Bronchial epithelial cell (primary cell): ENCODE measurements at regions not wholly inside any gene's neighbourhood (a gene's known extent, or its start where the extent isn't known, plus 50 kb on each side); places are given as distances from the start of the nearest gene placed in this dataset.

ENCODE experiments used
- DNase-seq: peaks from one replicate; pipeline ENCODE4 v3.0.0-alpha.2; 2010; ENCODE audit warnings: low read depth
- FAIRE-seq: peaks from 2 replicates; lab custom pipeline; 2011; peaks lifted over from hg19 to GRCh38; lab: Jason Lieb, UNC
- H3K27me3 ChIP-seq: 2 replicates; pipeline ENCODE4 v1.5.1; 2011; ENCODE audit warnings: low read length; ENCODE audit not compliant: control insufficient read depth, insufficient read depth
- H3K36me3 ChIP-seq: 2 replicates; pipeline ENCODE4 v1.5.1; 2011; ENCODE audit warnings: low read length; ENCODE audit not compliant: control insufficient read depth, insufficient read depth
- H3K4me3 ChIP-seq: 2 replicates; pipeline ENCODE4 v1.5.1; 2011; ENCODE audit warnings: mild to moderate bottlenecking, low read depth, low read length, control low read depth
- CTCF ChIP-seq: IDR thresholded peaks from 2 replicates; pipeline ENCODE4 v1.5.1; 2011; ENCODE audit warnings: mild to moderate bottlenecking, moderate library complexity, low read length, control low read depth, inconsistent platforms; ENCODE audit not compliant: insufficient read depth, severe bottlenecking

GRCh38 chr12:53816360-53817020 lies 64.7 kb upstream of the CISTR start:
- TF ChIP-seq CTCF: no peak
- FAIRE-seq (no peak), DNase-seq (peak; percentile 51)
- peaks cover 8% of the 10 kb centered on the region for H3K27me3 ChIP-seq
- H3K4me3 ChIP-seq: no peak overlapping the region
- H3K36me3 ChIP-seq: no peaks in the 10 kb centered on the region

- Histone ChIP-seq H3K4me3 (no peak overlapping the region), H3K27me3 (peaks cover 6% of the 10 kb centered on the region), H3K36me3 (no peaks in the 10 kb centered on the region)
- peak; percentile 30 for DNase-seq
- no peak for FAIRE-seq
- TF ChIP-seq CTCF: no peak
These were observed 65.2 kb upstream of the CISTR start for GRCh38 chr12:53817021-53817389.

- peak; percentile 57 for DNase-seq
- H3K36me3 ChIP-seq: no peaks in the 10 kb centered on the region
- no peak for FAIRE-seq
- TF ChIP-seq CTCF: no peak
- H3K27me3 ChIP-seq: peaks cover 4% of the 10 kb centered on the region
- no peak overlapping the region for H3K4me3 ChIP-seq
These were observed 68.9 kb upstream of the CISTR start for GRCh38 chr12:53820514-53821306.

- no peak for TF ChIP-seq CTCF
- Histone ChIP-seq H3K27me3 (no peaks in the 10 kb centered on the region), H3K36me3 (no peaks in the 10 kb centered on the region), H3K4me3 (no peak overlapping the region)
- DNase-seq (no peak), FAIRE-seq (no peak)
These were observed 72.4 kb upstream of the CISTR start for GRCh38 chr12:53824001-53824712.

GRCh38 chr12:53825246-53826081 lies 73.7 kb upstream of the CISTR start:
- H3K27me3 ChIP-seq: no peaks in the 10 kb centered on the region
- no peak for TF ChIP-seq CTCF
- no peak for FAIRE-seq
- DNase-seq: peak; percentile 87
- H3K4me3 ChIP-seq: no peak overlapping the region
- H3K36me3 ChIP-seq: no peaks in the 10 kb centered on the region
